Activated T-helper 1 cell treated with anti-CD3 and anti-CD28 coated beads, Interleukin-12 subunit alpha, Interleukin-12 subunit beta, Interleukin-2, Interleukin-4 antibody, amounts not matched to agents 30 ng/mL and 10 ng/mL and 1 ng/mL, durations not matched to agents 14 hours and 24 hours and 36 hours (primary cell): ENCODE measurements at regions not wholly inside any gene's neighbourhood (a gene's known extent, or its start where the extent isn't known, plus 50 kb on each side); places are given as distances from the start of the nearest gene placed in this dataset.

Experiments
- DNase-seq: peaks from one replicate; pipeline ENCODE4 v3.0.0; 2021; ENCODE audit warnings: low spot score
- H3K27ac Mint-ChIP-seq: one replicate; pipeline ENCODE4 v1.8.0; 2021; ENCODE audit warnings: mild to moderate bottlenecking, mixed read lengths
- H3K27me3 Mint-ChIP-seq: one replicate; pipeline ENCODE4 v1.8.0; 2022; ENCODE audit warnings: mild to moderate bottlenecking, moderate library complexity, mixed read lengths; ENCODE audit not compliant: insufficient read depth
- H3K36me3 Mint-ChIP-seq: one replicate; pipeline ENCODE4 v1.8.0; 2021; ENCODE audit warnings: low read depth, mixed read lengths
- H3K4me1 Mint-ChIP-seq: one replicate; pipeline ENCODE4 v1.8.0; 2021; ENCODE audit warnings: low read depth, mixed read lengths
- H3K4me3 Mint-ChIP-seq: one replicate; pipeline ENCODE4 v1.8.0; 2021; ENCODE audit warnings: mild to moderate bottlenecking, moderate library complexity, mixed read lengths
- H3K9me3 Mint-ChIP-seq: one replicate; pipeline ENCODE4 v1.8.0; 2021; ENCODE audit warnings: mixed read lengths
- intact Hi-C: fragments of 100-400 bp; cut with micrococcal nuclease; formaldehyde crosslinking; loops from one replicate; pipeline ENCODE4 v1.15.1; 2024

- Mint-ChIP-seq H3K4me3 (no peak overlapping the region), H3K27me3 (peaks cover 4% of the 10 kb centered on the region), H3K4me1 (no peaks in the 10 kb centered on the region), H3K27ac (no peak overlapping the region), H3K9me3 (no peaks in the 10 kb centered on the region), H3K36me3 (no peaks in the 10 kb centered on the region)
- intact Hi-C loops: no loop called here
- DNase-seq: no peak
Measured at GRCh38 chr1:201691716-201692554, 137.0 kb upstream of the IPO9 start.

GRCh38 chr1:201692555-201693394 lies 136.2 kb upstream of the IPO9 start:
- intact Hi-C loops: no loop called here
- Mint-ChIP-seq H3K4me1 (no peaks in the 10 kb centered on the region), H3K27me3 (peaks cover 5% of the 10 kb centered on the region), H3K9me3 (no peaks in the 10 kb centered on the region), H3K27ac (no peak overlapping the region), H3K36me3 (no peaks in the 10 kb centered on the region), H3K4me3 (no peak overlapping the region)
- DNase-seq: no peak

- no peaks in the 10 kb centered on the region for H3K36me3 Mint-ChIP-seq
- H3K4me3 Mint-ChIP-seq: no peak overlapping the region
- DNase-seq: no peak
- intact Hi-C loops: no loop called here
- no peak overlapping the region for H3K27ac Mint-ChIP-seq
- H3K4me1 Mint-ChIP-seq: no peaks in the 10 kb centered on the region
- no peaks in the 10 kb centered on the region for H3K9me3 Mint-ChIP-seq
- peaks cover 5% of the 10 kb centered on the region for H3K27me3 Mint-ChIP-seq
Measured at GRCh38 chr1:201693890-201694607, 134.9 kb upstream of the IPO9 start.

GRCh38 chr1:201694608-201695335 lies 134.2 kb upstream of the IPO9 start:
- H3K4me1 Mint-ChIP-seq: no peaks in the 10 kb centered on the region
- H3K36me3 Mint-ChIP-seq: no peaks in the 10 kb centered on the region
- intact Hi-C loops: no loop called here
- H3K27ac Mint-ChIP-seq: no peak overlapping the region
- H3K4me3 Mint-ChIP-seq: no peak overlapping the region
- no peaks in the 10 kb centered on the region for H3K9me3 Mint-ChIP-seq
- DNase-seq: no peak
- peaks cover 8% of the 10 kb centered on the region for H3K27me3 Mint-ChIP-seq

- DNase-seq: no peak
- Mint-ChIP-seq H3K27me3 (peaks cover 10% of the 10 kb centered on the region), H3K9me3 (no peaks in the 10 kb centered on the region), H3K36me3 (no peaks in the 10 kb centered on the region), H3K4me3 (no peak overlapping the region), H3K4me1 (no peaks in the 10 kb centered on the region), H3K27ac (no peak overlapping the region)
- intact Hi-C loops: no loop called here
Measured at GRCh38 chr1:201695607-201696006, 133.3 kb upstream of the IPO9 start.

GRCh38 chr1:201696217-201696761 lies 132.7 kb upstream of the IPO9 start:
- H3K27ac Mint-ChIP-seq: no peak overlapping the region
- no peaks in the 10 kb centered on the region for H3K9me3 Mint-ChIP-seq

GRCh38 chr1:201697174-201697573 lies 131.8 kb upstream of the IPO9 start:
- no peaks in the 10 kb centered on the region for H3K4me1 Mint-ChIP-seq
- H3K4me3 Mint-ChIP-seq: no peak overlapping the region

More at GRCh38 chr1:201696217-201696761, 132.7 kb upstream of the IPO9 start:
- Mint-ChIP-seq H3K27me3 (peaks cover 10% of the 10 kb centered on the region), H3K4me1 (no peaks in the 10 kb centered on the region), H3K4me3 (no peak overlapping the region), H3K36me3 (no peaks in the 10 kb centered on the region)
- DNase-seq: no peak
- intact Hi-C loops: no loop called here

GRCh38 chr1:201701831-201702230 lies 127.1 kb upstream of the IPO9 start:
- Mint-ChIP-seq H3K4me3 (no peak overlapping the region), H3K27me3 (peaks cover 12% of the 10 kb centered on the region), H3K4me1 (no peaks in the 10 kb centered on the region), H3K27ac (no peak overlapping the region), H3K9me3 (no peaks in the 10 kb centered on the region), H3K36me3 (no peaks in the 10 kb centered on the region)
- intact Hi-C loops: loop anchor here (5.0 kb wide), 1 partner anchor 220 kb away; no protein-coding TSS in a partner anchor
- DNase-seq: no peak

More at GRCh38 chr1:201697174-201697573, 131.8 kb upstream of the IPO9 start:
- Mint-ChIP-seq H3K36me3 (no peaks in the 10 kb centered on the region), H3K9me3 (no peaks in the 10 kb centered on the region), H3K27me3 (peaks cover 13% of the 10 kb centered on the region), H3K27ac (no peak overlapping the region)
- intact Hi-C loops: no loop called here
- DNase-seq: no peak

- intact Hi-C loops: loop anchor here (5.0 kb wide), 1 partner anchor 221 kb away; no protein-coding TSS in a partner anchor
- no peak for DNase-seq
- Mint-ChIP-seq H3K4me3 (no peak overlapping the region), H3K27me3 (peaks cover 13% of the 10 kb centered on the region), H3K36me3 (no peaks in the 10 kb centered on the region), H3K27ac (no peak overlapping the region), H3K4me1 (no peaks in the 10 kb centered on the region), H3K9me3 (no peaks in the 10 kb centered on the region)
Measured at GRCh38 chr1:201702936-201703335, 126.0 kb upstream of the IPO9 start.

- peak; percentile 40 for DNase-seq
- Mint-ChIP-seq H3K27me3 (peaks cover 13% of the 10 kb centered on the region), H3K36me3 (no peaks in the 10 kb centered on the region), H3K4me1 (no peaks in the 10 kb centered on the region), H3K9me3 (no peaks in the 10 kb centered on the region), H3K27ac (no peak overlapping the region), H3K4me3 (no peak overlapping the region)
- intact Hi-C loops: loop anchor here (1.0 to 5.0 kb wide), 3 partner anchors 89 to 222 kb away; no protein-coding TSS in a partner anchor
Measured at GRCh38 chr1:201703621-201704438, 125.1 kb upstream of the IPO9 start.

- intact Hi-C loops: loop anchor here (1.0 to 5.0 kb wide), 3 partner anchors 89 to 222 kb away; no protein-coding TSS in a partner anchor
- no peak overlapping the region for H3K4me3 Mint-ChIP-seq
- no peaks in the 10 kb centered on the region for H3K4me1 Mint-ChIP-seq
- H3K27me3 Mint-ChIP-seq: peaks cover 11% of the 10 kb centered on the region
- no peaks in the 10 kb centered on the region for H3K9me3 Mint-ChIP-seq
- H3K36me3 Mint-ChIP-seq: no peaks in the 10 kb centered on the region
- DNase-seq: no peak
- H3K27ac Mint-ChIP-seq: no peak overlapping the region
Measured at GRCh38 chr1:201704439-201704792, 124.5 kb upstream of the IPO9 start.
